ENCODE measurements at regions not wholly inside any gene's neighbourhood (a gene's known extent, or its start where the extent isn't known, plus 50 kb on each side); places are given as distances from the start of the nearest gene placed in this dataset.

DNA sequence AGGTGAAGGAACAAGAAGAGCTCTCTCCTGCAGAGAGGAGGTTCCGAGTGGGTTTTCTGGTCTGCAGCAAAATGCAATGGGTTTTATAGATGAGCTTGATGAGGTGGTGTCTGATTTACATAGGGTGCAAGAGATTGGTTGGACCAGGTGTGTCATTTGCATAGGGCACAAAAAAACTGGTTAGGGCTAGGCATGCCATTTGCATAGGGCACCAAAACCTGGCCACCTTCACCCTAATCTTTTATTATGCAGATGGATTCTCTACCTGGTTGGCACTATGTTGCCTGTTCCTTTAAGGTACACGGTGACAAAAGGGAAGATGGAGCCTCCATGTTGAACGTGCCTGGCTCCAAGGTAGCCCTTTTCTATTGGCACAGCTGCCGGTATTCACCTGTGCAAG lies 94.5 kb upstream of the PRKX start:
- no peak for FAIRE-seq
- no peaks in the 10 kb centered on the region for H3K36me3 ChIP-seq (ENCODE audit: control insufficient read depth in 2 of 2, extremely low read depth in 1 of 2, insufficient read depth in 2 of 2, low read length in 2 of 2)
- intact Hi-C loops (cut with micrococcal nuclease) (no loop called here), dilution Hi-C loops (cut with MboI; ENCODE audit: extremely low pct_ligation_motif_present, low sequenced_read_pairs) (no loop called here)
- H3K4me1 ChIP-seq (ENCODE audit: control insufficient read depth, extremely low read depth, insufficient read depth, low read length): no peaks in the 10 kb centered on the region
- no peak for TF ChIP-seq FOS (IDR thresholded peaks at IDR 0.05; ENCODE audit: borderline replicate concordance, insufficient read depth, low read length)
- no peak for TF ChIP-seq GATA2 (IDR thresholded peaks at IDR 0.05; ENCODE audit: insufficient read depth, insufficient read length, low read depth, low read length)
- no peak for TF ChIP-seq POLR2AphosphoS5 (IDR thresholded peaks at IDR 0.05; ENCODE audit: insufficient read depth, low read depth, low read length)
- TF ChIP-seq, protein P1, sequence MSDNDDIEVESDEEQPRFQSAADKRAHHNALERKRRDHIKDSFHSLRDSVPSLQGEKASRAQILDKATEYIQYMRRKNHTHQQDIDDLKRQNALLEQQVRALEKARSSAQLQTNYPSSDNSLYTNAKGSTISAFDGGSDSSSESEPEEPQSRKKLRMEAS (IDR thresholded peaks at IDR 0.05; ENCODE audit: insufficient read depth, insufficient read length): no peak
- TF ChIP-seq MYC (IDR thresholded peaks at IDR 0.05; ENCODE audit: low read depth, low read length): no peak
- TF ChIP-seq JUN (IDR thresholded peaks at IDR 0.05; ENCODE audit: borderline replicate concordance, insufficient read depth, insufficient read length, low read depth): no peak
- TF ChIP-seq POLR2A (IDR thresholded peaks at IDR 0.05; ENCODE audit: low read depth, low read length): no peak
- TF ChIP-seq EZH2 (IDR thresholded peaks at IDR 0.05; ENCODE audit: borderline replicate concordance, low read depth, low read length, severe bottlenecking): no peak
- TF ChIP-seq, protein P2, sequence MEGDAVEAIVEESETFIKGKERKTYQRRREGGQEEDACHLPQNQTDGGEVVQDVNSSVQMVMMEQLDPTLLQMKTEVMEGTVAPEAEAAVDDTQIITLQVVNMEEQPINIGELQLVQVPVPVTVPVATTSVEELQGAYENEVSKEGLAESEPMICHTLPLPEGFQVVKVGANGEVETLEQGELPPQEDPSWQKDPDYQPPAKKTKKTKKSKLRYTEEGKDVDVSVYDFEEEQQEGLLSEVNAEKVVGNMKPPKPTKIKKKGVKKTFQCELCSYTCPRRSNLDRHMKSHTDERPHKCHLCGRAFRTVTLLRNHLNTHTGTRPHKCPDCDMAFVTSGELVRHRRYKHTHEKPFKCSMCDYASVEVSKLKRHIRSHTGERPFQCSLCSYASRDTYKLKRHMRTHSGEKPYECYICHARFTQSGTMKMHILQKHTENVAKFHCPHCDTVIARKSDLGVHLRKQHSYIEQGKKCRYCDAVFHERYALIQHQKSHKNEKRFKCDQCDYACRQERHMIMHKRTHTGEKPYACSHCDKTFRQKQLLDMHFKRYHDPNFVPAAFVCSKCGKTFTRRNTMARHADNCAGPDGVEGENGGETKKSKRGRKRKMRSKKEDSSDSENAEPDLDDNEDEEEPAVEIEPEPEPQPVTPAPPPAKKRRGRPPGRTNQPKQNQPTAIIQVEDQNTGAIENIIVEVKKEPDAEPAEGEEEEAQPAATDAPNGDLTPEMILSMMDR (IDR thresholded peaks at IDR 0.05; ENCODE audit: extremely low read depth in 1 of 2, insufficient read depth in 1 of 2, low read depth in 1 of 2, low read length in 2 of 2): no peak
- BruUV-seq (replicated peaks): no TSS peak
- no peak overlapping the region for H3K4me3 ChIP-seq (replicated peaks in 1 of 3; ENCODE audit: insufficient read depth in 1 of 3, low read depth in 1 of 3, low read length in 3 of 3)
- peaks cover 0 to 2% of the 10 kb centered on the region in 2 experiments for H3K27me3 ChIP-seq (ENCODE audit: control insufficient read depth in 2 of 2, insufficient read depth in 2 of 2, low read length in 2 of 2)
- CTCF ChIA-PET: interaction anchor here (0.9 kb wide), 1 partner anchor 156 kb away, joined by 3 read pairs; no protein-coding TSS in a partner anchor
- H2AFZ ChIP-seq (ENCODE audit: low read depth, low read length): no peak overlapping the region
- no peaks in the 10 kb centered on the region for H3K9me1 ChIP-seq (replicated peaks; ENCODE audit: control insufficient read depth, extremely low read depth, insufficient read depth, low read length)
- H3K9me3 ChIP-seq (replicated peaks; ENCODE audit: control insufficient read depth, insufficient read depth, low read length): no peaks in the 10 kb centered on the region
- no peak overlapping the region for H3K9ac ChIP-seq (replicated peaks; ENCODE audit: extremely low read depth, insufficient read depth, low read length)
- POLR2A ChIA-PET: no interaction called here
- H3K4me2 ChIP-seq (ENCODE audit: insufficient read depth, low read length): no peak overlapping the region
- H4K20me1 ChIP-seq (replicated peaks; ENCODE audit: control insufficient read depth, extremely low read depth, insufficient read depth, low read length): no peaks in the 10 kb centered on the region
- no peak overlapping the region for H3K27ac ChIP-seq (ENCODE audit: insufficient read depth, low read depth, low read length)
- no peak for DNase-seq (ENCODE audit: low read depth, low spot score)
- no peaks in the 10 kb centered on the region for H3K79me2 ChIP-seq (ENCODE audit: control insufficient read depth, insufficient read depth, low read length)
